PFSK-1 (cell line): ENCODE measurements at regions not wholly inside any gene's neighbourhood (a gene's known extent, or its start where the extent isn't known, plus 50 kb on each side); places are given as distances from the start of the nearest gene placed in this dataset.

ENCODE experiments used
- FOXP2 ChIP-seq: optimal IDR thresholded peaks from 2 replicates; pipeline ENCODE3; 2011; ENCODE audit warnings: borderline replicate concordance, control low read depth, inconsistent platforms; ENCODE audit not compliant: insufficient read depth; ENCODE audit errors: extremely low read length, extremely low read depth
- POLR2AphosphoS5 ChIP-seq: IDR thresholded peaks from 2 replicates; pipeline ENCODE4 v1.6.1; 2012; ENCODE audit warnings: low read depth, mild to moderate bottlenecking, control low read depth, low read length, moderate library complexity
- REST ChIP-seq, 2 experiments: IDR thresholded peaks; 2 replicates each; pipeline versions ENCODE4 v1.6.1 to v1.8.0; 2011 to 2012; ENCODE audit warnings: low read depth in 2 of 2, low read length in 2 of 2, control low read depth in 1 of 2, inconsistent platforms in 1 of 2, mild to moderate bottlenecking in 1 of 2, moderate library complexity in 1 of 2; ENCODE audit not compliant: insufficient read depth in 1 of 2
- SIN3A ChIP-seq: IDR thresholded peaks from 2 replicates; pipeline ENCODE4 v1.6.1; 2012; ENCODE audit warnings: mild to moderate bottlenecking, low read length, moderate library complexity, borderline replicate concordance; ENCODE audit not compliant: insufficient read depth
- TAF1 ChIP-seq: IDR thresholded peaks from 2 replicates; pipeline ENCODE4 v1.6.1; 2012; ENCODE audit warnings: low read length, control low read depth, borderline replicate concordance; ENCODE audit not compliant: insufficient read depth

- no peak for TF ChIP-seq REST (IDR thresholded peaks at IDR 0.05; ENCODE audit: insufficient read depth in 1 of 2, low read depth in 2 of 2, low read length in 2 of 2)
- TF ChIP-seq TAF1 = no peak
- no peak for TF ChIP-seq POLR2AphosphoS5
- TF ChIP-seq SIN3A = no peak
- no peak for TF ChIP-seq FOXP2
Measured at GRCh38 chr4:125520258-125520990, 205.7 kb downstream of the FAT4 start.

GRCh38 chr4:125522588-125522987, 207.8 kb downstream of the FAT4 start:
- no peak for TF ChIP-seq SIN3A
- TF ChIP-seq FOXP2 = no peak
- no peak for TF ChIP-seq POLR2AphosphoS5
- TF ChIP-seq TAF1 = no peak
- no peak for TF ChIP-seq REST (IDR thresholded peaks at IDR 0.05; ENCODE audit: insufficient read depth in 1 of 2, low read depth in 2 of 2, low read length in 2 of 2)

- TF ChIP-seq FOXP2 = no peak
- no peak for TF ChIP-seq POLR2AphosphoS5
- TF ChIP-seq REST (IDR thresholded peaks at IDR 0.05; ENCODE audit: insufficient read depth in 1 of 2, low read depth in 2 of 2, low read length in 2 of 2) = no peak
- no peak for TF ChIP-seq SIN3A
- no peak for TF ChIP-seq TAF1
Measured at GRCh38 chr4:125522992-125523391, 208.2 kb downstream of the FAT4 start.

GRCh38 chr4:125526420-125526819, 211.7 kb downstream of the FAT4 start:
- TF ChIP-seq REST (IDR thresholded peaks at IDR 0.05; ENCODE audit: insufficient read depth in 1 of 2, low read depth in 2 of 2, low read length in 2 of 2) = no peak
- no peak for TF ChIP-seq SIN3A
- no peak for TF ChIP-seq FOXP2
- TF ChIP-seq POLR2AphosphoS5 = no peak
- no peak for TF ChIP-seq TAF1

GRCh38 chr4:125527681-125528080, 212.9 kb downstream of the FAT4 start:
- TF ChIP-seq FOXP2 (no peak), SIN3A (no peak), REST (IDR thresholded peaks at IDR 0.05; ENCODE audit: insufficient read depth in 1 of 2, low read depth in 2 of 2, low read length in 2 of 2) (no peak), POLR2AphosphoS5 (no peak)
